SU-DHL-6 (cell line): ENCODE measurements at regions not wholly inside any gene's neighbourhood (a gene's known extent, or its start where the extent isn't known, plus 50 kb on each side); places are given as distances from the start of the nearest gene placed in this dataset.

Experiments
- H2AFZ ChIP-seq: fragments of 200-600 bp; sonication (generic); 2 replicates; pipeline ENCODE4 v1.6.1; 2014; ENCODE audit warnings: low read depth, mild to moderate bottlenecking, moderate library complexity, mixed read lengths, antibody characterized with exemption, low read length; ENCODE audit not compliant: severe bottlenecking
- H3F3A ChIP-seq: fragments of 200-600 bp; shearing (Covaris generic); 2 replicates; pipeline ENCODE4 v1.6.0; 2016; ENCODE audit warnings: antibody characterized with exemption, mild to moderate bottlenecking; ENCODE audit not compliant: insufficient read depth
- H3K27ac ChIP-seq: fragments of 200-600 bp; sonication (generic); 2 replicates; pipeline ENCODE4 v1.5.1; 2016; ENCODE audit warnings: low read depth, mild to moderate bottlenecking, low read length, moderate library complexity, mixed read lengths
- H3K27me3 ChIP-seq: fragments of 200-600 bp; sonication (generic), shearing (Covaris generic); 2 replicates; pipeline ENCODE4 v1.6.0; 2014; ENCODE audit warnings: mild to moderate bottlenecking, low read length
- H3K36me3 ChIP-seq: fragments of 200-600 bp; sonication (generic); 2 replicates; pipeline ENCODE4 v1.6.1; 2014; ENCODE audit warnings: mild to moderate bottlenecking, low read length, mixed read lengths
- H3K4me2 ChIP-seq: fragments of 300-600, 200-600 bp; shearing (Covaris generic), sonication (generic); 2 replicates; pipeline ENCODE4 v1.6.0; 2014; ENCODE audit warnings: low read length, low read depth, mild to moderate bottlenecking; ENCODE audit not compliant: poor library complexity, severe bottlenecking
- H3K4me3 ChIP-seq: fragments of 200-600 bp; sonication (generic); 2 replicates; pipeline ENCODE4 v1.5.1; 2014; ENCODE audit warnings: antibody characterized with exemption, low read length, mild to moderate bottlenecking, mixed read lengths; ENCODE audit not compliant: insufficient read depth, poor library complexity, severe bottlenecking
- H3K79me2 ChIP-seq: fragments of 200-600 bp; sonication (generic); 2 replicates; pipeline ENCODE4 v1.6.1; 2014; ENCODE audit warnings: mild to moderate bottlenecking, low read length, moderate library complexity; ENCODE audit not compliant: insufficient read depth
- H3K9ac ChIP-seq: fragments of 200-600 bp; sonication (generic); 2 replicates; pipeline ENCODE4 v1.7.0; 2014; ENCODE audit warnings: mild to moderate bottlenecking, low read length
- H3K9me2 ChIP-seq: fragments of 200-600 bp; sonication (generic); replicated peaks from 2 replicates; pipeline ENCODE4 v1.6.1; 2014; ENCODE audit warnings: low read length; ENCODE audit not compliant: insufficient read depth
- H3K9me3 ChIP-seq: fragments of 200-600 bp; sonication (generic); 2 replicates; pipeline ENCODE4 v1.6.1; 2014; ENCODE audit warnings: low read length, mixed read lengths; ENCODE audit not compliant: insufficient read depth
- H4K20me1 ChIP-seq: fragments of 200-600 bp; sonication (generic); 2 replicates; pipeline ENCODE4 v1.6.1; 2014; ENCODE audit warnings: low read depth, mild to moderate bottlenecking, antibody characterized with exemption, low read length, moderate library complexity, mixed read lengths
- EZH2phosphoT487 ChIP-seq: fragments of 200-600 bp; sonication (generic), shearing (Covaris generic); conservative IDR thresholded peaks from 2 replicates; pipeline ENCODE4 v1.6.1; 2018; ENCODE audit warnings: mild to moderate bottlenecking, antibody characterized with exemption, low read length, moderate library complexity, mixed read lengths
- TF ChIP-seq, protein P1 (sequence below): fragments of 200-600 bp; sonication (generic); IDR thresholded peaks from one replicate; pipeline ENCODE4 v1.5.1; 2017; ENCODE audit warnings: antibody characterized with exemption, mild to moderate bottlenecking, low read length, moderate library complexity; ENCODE audit not compliant: insufficient read depth, poor library complexity, severe bottlenecking

DNA sequence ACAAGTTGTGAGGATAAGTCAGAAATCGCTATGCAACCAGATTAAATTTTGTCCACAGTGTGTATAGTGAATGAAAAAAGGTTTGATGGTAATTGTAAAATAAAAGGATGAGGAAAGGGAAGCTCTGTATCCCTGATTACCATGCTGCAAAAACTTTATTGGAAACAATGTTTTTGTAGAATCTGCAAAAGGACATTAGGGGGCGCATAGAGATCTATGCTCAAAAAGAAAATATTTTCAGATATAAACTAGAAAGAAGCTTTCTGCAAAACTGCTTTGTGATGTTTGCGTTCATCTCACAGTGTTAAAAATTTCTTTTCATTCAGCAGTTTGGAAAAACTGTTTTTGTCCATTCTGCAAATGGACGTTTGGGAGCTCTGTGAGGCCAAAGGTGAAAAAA is 390.5 kb downstream of the OR4C45 start:
- Histone ChIP-seq H3K79me2 (no peaks in the 10 kb centered on the region), H3K4me3 (no peak overlapping the region), H3K9me3 (no peaks in the 10 kb centered on the region), H4K20me1 (no peaks in the 10 kb centered on the region), H2AFZ (no peak overlapping the region), H3K4me2 (no peak overlapping the region), H3F3A (no peaks in the 10 kb centered on the region), H3K27me3 (no peaks in the 10 kb centered on the region), H3K9me2 (no peaks in the 10 kb centered on the region), H3K27ac (no peak overlapping the region), H3K36me3 (no peaks in the 10 kb centered on the region), H3K9ac (no peak overlapping the region)
- TF ChIP-seq, protein P1, sequence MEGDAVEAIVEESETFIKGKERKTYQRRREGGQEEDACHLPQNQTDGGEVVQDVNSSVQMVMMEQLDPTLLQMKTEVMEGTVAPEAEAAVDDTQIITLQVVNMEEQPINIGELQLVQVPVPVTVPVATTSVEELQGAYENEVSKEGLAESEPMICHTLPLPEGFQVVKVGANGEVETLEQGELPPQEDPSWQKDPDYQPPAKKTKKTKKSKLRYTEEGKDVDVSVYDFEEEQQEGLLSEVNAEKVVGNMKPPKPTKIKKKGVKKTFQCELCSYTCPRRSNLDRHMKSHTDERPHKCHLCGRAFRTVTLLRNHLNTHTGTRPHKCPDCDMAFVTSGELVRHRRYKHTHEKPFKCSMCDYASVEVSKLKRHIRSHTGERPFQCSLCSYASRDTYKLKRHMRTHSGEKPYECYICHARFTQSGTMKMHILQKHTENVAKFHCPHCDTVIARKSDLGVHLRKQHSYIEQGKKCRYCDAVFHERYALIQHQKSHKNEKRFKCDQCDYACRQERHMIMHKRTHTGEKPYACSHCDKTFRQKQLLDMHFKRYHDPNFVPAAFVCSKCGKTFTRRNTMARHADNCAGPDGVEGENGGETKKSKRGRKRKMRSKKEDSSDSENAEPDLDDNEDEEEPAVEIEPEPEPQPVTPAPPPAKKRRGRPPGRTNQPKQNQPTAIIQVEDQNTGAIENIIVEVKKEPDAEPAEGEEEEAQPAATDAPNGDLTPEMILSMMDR = peak; percentile 42
- no peak for TF ChIP-seq EZH2phosphoT487
